H9 (cell line): ENCODE measurements at regions not wholly inside any gene's neighbourhood (a gene's known extent, or its start where the extent isn't known, plus 50 kb on each side); places are given as distances from the start of the nearest gene placed in this dataset.

Source experiments
- DNase-seq: peaks from one replicate; pipeline ENCODE4 v3.0.0-alpha.2; 2017
- H2AFZ ChIP-seq: one replicate; pipeline ENCODE4 v1.6.1; 2013; ENCODE audit warnings: mild to moderate bottlenecking, low read length, control low read depth, moderate library complexity
- H2AK5ac ChIP-seq: 2 replicates; pipeline ENCODE4 v1.6.1; 2013; ENCODE audit warnings: low read length, control low read depth, mixed read lengths; ENCODE audit not compliant: insufficient read length
- H2BK120ac ChIP-seq: one replicate; pipeline ENCODE4 v1.6.1; 2013; ENCODE audit warnings: low read depth, mild to moderate bottlenecking, low read length, control low read depth, inconsistent platforms; ENCODE audit not compliant: poor library complexity, severe bottlenecking
- H2BK12ac ChIP-seq: 2 replicates; pipeline ENCODE4 v1.6.1; 2013; ENCODE audit warnings: low read length, control low read depth, mixed read lengths, low read depth; ENCODE audit not compliant: insufficient read length
- H2BK15ac ChIP-seq: 2 replicates; pipeline ENCODE4 v1.6.1; 2013; ENCODE audit warnings: low read depth, low read length, control low read depth
- H2BK20ac ChIP-seq: one replicate; pipeline ENCODE4 v1.6.1; 2013; ENCODE audit warnings: low read depth, mild to moderate bottlenecking, low read length, control low read depth, inconsistent platforms; ENCODE audit not compliant: poor library complexity, severe bottlenecking
- H2BK5ac ChIP-seq: 2 replicates; pipeline ENCODE4 v1.6.1; 2013; ENCODE audit warnings: low read length, control low read depth, mixed read lengths; ENCODE audit not compliant: insufficient read length
- H3K14ac ChIP-seq: 2 replicates; pipeline ENCODE4 v1.6.1; 2013; ENCODE audit warnings: low read length, control low read depth; ENCODE audit not compliant: insufficient read depth
- H3K18ac ChIP-seq: 2 replicates; pipeline ENCODE4 v1.6.1; 2013; ENCODE audit warnings: low read depth, mild to moderate bottlenecking, mixed read lengths, low read length, control low read depth; ENCODE audit not compliant: insufficient read length
- H3K23ac ChIP-seq: 2 replicates; pipeline ENCODE4 v1.6.1; 2013; ENCODE audit warnings: low read length, control low read depth, mixed read lengths, low read depth; ENCODE audit not compliant: insufficient read length
- H3K23me2 ChIP-seq: 2 replicates; pipeline ENCODE4 v1.6.1; 2013; ENCODE audit warnings: low read depth, mild to moderate bottlenecking, mixed read lengths, low read length, control low read depth; ENCODE audit not compliant: insufficient read length, poor library complexity, severe bottlenecking
- H3K27ac ChIP-seq: 2 replicates; pipeline ENCODE4 v1.5.1; 2013; ENCODE audit warnings: low read length, control low read depth, mixed read lengths, low read depth; ENCODE audit not compliant: insufficient read length
- H3K27me3 ChIP-seq: 2 replicates; pipeline ENCODE4 v1.6.1; 2013; ENCODE audit warnings: low read length, control low read depth, inconsistent platforms; ENCODE audit not compliant: insufficient read depth
- H3K4ac ChIP-seq: 2 replicates; pipeline ENCODE4 v1.6.1; 2013; ENCODE audit warnings: low read depth, mild to moderate bottlenecking, control low read depth, inconsistent platforms, low read length, moderate library complexity
- H3K4me1 ChIP-seq: 2 replicates; pipeline ENCODE4 v1.6.1; 2013; ENCODE audit warnings: low read length, control low read depth, inconsistent platforms; ENCODE audit not compliant: insufficient read depth
- H3K4me2 ChIP-seq: 2 replicates; pipeline ENCODE4 v1.6.1; 2013; ENCODE audit warnings: low read length, control low read depth, mixed read lengths; ENCODE audit not compliant: insufficient read length, insufficient read depth
- H3K56ac ChIP-seq: 2 replicates; pipeline ENCODE4 v1.6.1; 2013; ENCODE audit warnings: low read depth, mild to moderate bottlenecking, mixed read lengths, low read length, control low read depth; ENCODE audit not compliant: insufficient read length
- H3K79me1 ChIP-seq: 2 replicates; pipeline ENCODE4 v1.6.1; 2013; ENCODE audit warnings: low read depth, mild to moderate bottlenecking, moderate library complexity, low read length, control low read depth, inconsistent platforms; ENCODE audit not compliant: insufficient read depth, poor library complexity, severe bottlenecking
- H3K79me2 ChIP-seq: 2 replicates; pipeline ENCODE4 v1.6.1; 2013; ENCODE audit warnings: low read length, control low read depth, inconsistent platforms; ENCODE audit not compliant: insufficient read depth
- H3K9ac ChIP-seq: 2 replicates; pipeline ENCODE4 v1.6.1; 2013; ENCODE audit warnings: low read length, control low read depth, mixed read lengths; ENCODE audit not compliant: insufficient read length; ENCODE audit errors: extremely low read depth
- H3K9me3 ChIP-seq: one replicate; pipeline ENCODE4 v1.6.1; 2013; ENCODE audit warnings: low read depth, low read length, inconsistent platforms; ENCODE audit not compliant: control insufficient read depth
- H3T11ph ChIP-seq: one replicate; pipeline ENCODE4 v1.6.1; 2013; ENCODE audit warnings: mild to moderate bottlenecking, low read length, control low read depth, inconsistent platforms
- H4K20me1 ChIP-seq: one replicate; pipeline ENCODE4 v1.6.1; 2013; ENCODE audit not compliant: control insufficient read depth, insufficient read length, insufficient read depth
- H4K5ac ChIP-seq: 2 replicates; pipeline ENCODE4 v1.6.1; 2013; ENCODE audit warnings: low read depth, mild to moderate bottlenecking, mixed read lengths, low read length, control low read depth; ENCODE audit not compliant: insufficient read length
- H4K8ac ChIP-seq: replicated peaks from 2 replicates; pipeline ENCODE4 v1.6.1; 2013; ENCODE audit warnings: low read length, control low read depth, mixed read lengths, low read depth; ENCODE audit not compliant: insufficient read length
- H4K91ac ChIP-seq: 2 replicates; pipeline ENCODE4 v1.6.1; 2013; ENCODE audit warnings: low read depth, mild to moderate bottlenecking, moderate library complexity, mixed read lengths, low read length, control low read depth; ENCODE audit not compliant: insufficient read length
- H3K27ac Mint-ChIP-seq, 3 experiments: 2 replicates in 2 of 3; 3 replicates in 1 of 3; pipeline ENCODE4 v1.8.0; 2020 to 2021; ENCODE audit warnings: mixed read lengths in 3 of 3, mild to moderate bottlenecking in 1 of 3, moderate library complexity in 1 of 3
- H3K27me3 Mint-ChIP-seq: 2 replicates; pipeline ENCODE4 v1.8.0; 2021; ENCODE audit warnings: low read depth, mild to moderate bottlenecking, moderate library complexity, mixed read lengths
- H3K36me3 Mint-ChIP-seq, 3 experiments: 2 replicates in 2 of 3; 3 replicates in 1 of 3; pipeline ENCODE4 v1.8.0; 2020 to 2021; ENCODE audit warnings: low read depth in 3 of 3, mixed read lengths in 3 of 3; ENCODE audit not compliant: insufficient read depth in 1 of 3
- H3K4me1 Mint-ChIP-seq, 2 experiments: 2 replicates each; pipeline ENCODE4 v1.8.0; 2020; ENCODE audit warnings: mixed read lengths in 2 of 2
- H3K4me3 Mint-ChIP-seq, 2 experiments: 2 replicates in 1 of 2; 3 replicates in 1 of 2; pipeline ENCODE4 v1.8.0; 2020 to 2021; ENCODE audit warnings: mild to moderate bottlenecking in 2 of 2, mixed read lengths in 2 of 2, moderate library complexity in 1 of 2
- H3K9me3 Mint-ChIP-seq, 2 experiments: 2 replicates in 1 of 2; 3 replicates in 1 of 2; pipeline ENCODE4 v1.8.0; 2020; ENCODE audit warnings: mild to moderate bottlenecking in 2 of 2, mixed read lengths in 2 of 2, moderate library complexity in 1 of 2
- WGBS: extraction: QIAGEN DNeasy Blood & Tissue Kit; methylation state at CpG from one replicate; pipeline ENCODE4 v1.1.7; 2013; ENCODE audit warnings: missing lambda C conversion rate, low lambda C conversion rate, mixed read lengths; ENCODE audit not compliant: insufficient read length; ENCODE audit errors: extremely low coverage; 5-methylcytosine and 5-hydroxymethylcytosine counted together
- TF ChIP-seq, protein P1 (sequence below): fragments of 200-600 bp; sonication (generic); conservative IDR thresholded peaks from 3 replicates; pipeline ENCODE4 v1.8.0; 2021; ENCODE audit warnings: antibody characterized with exemption, mild to moderate bottlenecking

DNA sequence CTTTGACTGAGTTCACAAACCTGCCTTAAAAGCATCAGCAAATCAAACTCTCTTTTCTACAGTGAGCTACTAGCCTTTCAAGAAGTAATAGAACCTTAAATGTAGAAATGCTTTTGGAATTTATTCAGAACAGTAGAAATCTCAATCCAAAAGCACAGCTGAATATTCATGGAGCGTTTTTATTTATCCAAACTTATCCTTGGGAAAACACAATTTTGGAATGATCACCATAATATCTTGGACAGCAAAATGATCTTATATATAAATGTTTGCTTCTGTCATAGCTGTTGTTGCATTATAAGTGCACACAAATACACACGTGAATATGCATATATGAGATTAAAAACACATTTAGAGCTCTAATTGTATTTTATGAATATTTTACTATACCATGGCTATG lies 747.3 kb upstream of the PIK3C3 start:
- Histone ChIP-seq H3K4me1 (no peaks in the 10 kb centered on the region), H3K79me1 (no peaks in the 10 kb centered on the region), H3K4me2 (no peak overlapping the region), H3K27me3 (no peaks in the 10 kb centered on the region), H2BK20ac (no peak overlapping the region), H4K91ac (no peak overlapping the region), H2AK5ac (no peak overlapping the region), H3K56ac (no peak overlapping the region), H3K23me2 (no peaks in the 10 kb centered on the region), H3K79me2 (no peaks in the 10 kb centered on the region), H2AFZ (no peak overlapping the region), H3K18ac (no peak overlapping the region), H3K9ac (no peak overlapping the region), H2BK15ac (no peak overlapping the region), H3K23ac (no peak overlapping the region), H2BK120ac (no peak overlapping the region), H3T11ph (no peak overlapping the region), H3K14ac (no peak overlapping the region), H2BK12ac (no peak overlapping the region), H4K20me1 (no peaks in the 10 kb centered on the region), H3K9me3 (no peaks in the 10 kb centered on the region), H3K4ac (no peak overlapping the region), H2BK5ac (no peak overlapping the region), H4K5ac (no peak overlapping the region), H4K8ac (no peak overlapping the region), H3K27ac (no peak overlapping the region)
- Mint-ChIP-seq H3K27ac (no peak overlapping the region), H3K9me3 (no peaks in the 10 kb centered on the region), H3K36me3 (no peaks in the 10 kb centered on the region), H3K4me3 (no peak overlapping the region), H3K27me3 (no peaks in the 10 kb centered on the region), H3K4me1 (peaks cover 2 to 5% of the 10 kb centered on the region in 2 experiments; a peak in 2 of 4 replicates)
- no CpG with 5 or more reads among the region's 2 CpGs for WGBS
- DNase-seq = no peak
- TF ChIP-seq, protein P1, sequence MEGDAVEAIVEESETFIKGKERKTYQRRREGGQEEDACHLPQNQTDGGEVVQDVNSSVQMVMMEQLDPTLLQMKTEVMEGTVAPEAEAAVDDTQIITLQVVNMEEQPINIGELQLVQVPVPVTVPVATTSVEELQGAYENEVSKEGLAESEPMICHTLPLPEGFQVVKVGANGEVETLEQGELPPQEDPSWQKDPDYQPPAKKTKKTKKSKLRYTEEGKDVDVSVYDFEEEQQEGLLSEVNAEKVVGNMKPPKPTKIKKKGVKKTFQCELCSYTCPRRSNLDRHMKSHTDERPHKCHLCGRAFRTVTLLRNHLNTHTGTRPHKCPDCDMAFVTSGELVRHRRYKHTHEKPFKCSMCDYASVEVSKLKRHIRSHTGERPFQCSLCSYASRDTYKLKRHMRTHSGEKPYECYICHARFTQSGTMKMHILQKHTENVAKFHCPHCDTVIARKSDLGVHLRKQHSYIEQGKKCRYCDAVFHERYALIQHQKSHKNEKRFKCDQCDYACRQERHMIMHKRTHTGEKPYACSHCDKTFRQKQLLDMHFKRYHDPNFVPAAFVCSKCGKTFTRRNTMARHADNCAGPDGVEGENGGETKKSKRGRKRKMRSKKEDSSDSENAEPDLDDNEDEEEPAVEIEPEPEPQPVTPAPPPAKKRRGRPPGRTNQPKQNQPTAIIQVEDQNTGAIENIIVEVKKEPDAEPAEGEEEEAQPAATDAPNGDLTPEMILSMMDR = no peak
